ENCODE measurements at regions not wholly inside any gene's neighbourhood (a gene's known extent, or its start where the extent isn't known, plus 50 kb on each side); places are given as distances from the start of the nearest gene placed in this dataset.

DNA sequence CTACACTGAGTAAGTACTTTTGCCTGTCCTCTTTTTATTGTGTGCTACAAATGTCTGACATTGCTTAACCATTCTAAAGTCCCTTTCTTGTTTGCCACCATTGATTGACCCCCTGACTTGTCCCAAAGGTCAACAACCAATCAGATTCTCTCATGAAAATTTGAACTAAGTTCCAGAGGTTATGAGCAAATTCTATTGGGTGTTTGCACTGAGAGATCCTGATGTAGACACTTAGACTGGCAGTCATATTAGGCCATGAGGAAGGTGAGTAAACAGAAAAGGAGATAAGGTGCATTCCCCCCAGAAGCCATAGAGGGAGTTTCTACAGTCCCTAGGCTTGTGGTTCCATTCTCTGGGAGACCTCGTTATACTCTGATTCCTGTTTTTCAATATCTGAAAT, 101.3 kb upstream of the E2F8 start:
- TF ChIP-seq CTCF (conservative IDR thresholded peaks at IDR 0.05; ENCODE audit: low read depth, low read length) (no peak), SMC3 (IDR thresholded peaks at IDR 0.05; ENCODE audit: low read depth, low read length) (no peak), POLR2A (IDR thresholded peaks at IDR 0.05; ENCODE audit: low read depth, low read length) (no peak), RCOR1 (IDR thresholded peaks at IDR 0.05; ENCODE audit: insufficient replicate concordance, low read length) (no peak), CHD1 (IDR thresholded peaks at IDR 0.05; ENCODE audit: low read depth, low read length) (no peak), FOS (IDR thresholded peaks at IDR 0.05; ENCODE audit: low read depth, low read length) (no peak), ELK1 (IDR thresholded peaks at IDR 0.05; ENCODE audit: borderline replicate concordance, low read depth, low read length) (no peak), BHLHE40 (IDR thresholded peaks at IDR 0.05; ENCODE audit: low read depth, low read length) (no peak), RAD21 (IDR thresholded peaks at IDR 0.05; ENCODE audit: low read length) (no peak)
- TF ChIP-seq, protein P1, sequence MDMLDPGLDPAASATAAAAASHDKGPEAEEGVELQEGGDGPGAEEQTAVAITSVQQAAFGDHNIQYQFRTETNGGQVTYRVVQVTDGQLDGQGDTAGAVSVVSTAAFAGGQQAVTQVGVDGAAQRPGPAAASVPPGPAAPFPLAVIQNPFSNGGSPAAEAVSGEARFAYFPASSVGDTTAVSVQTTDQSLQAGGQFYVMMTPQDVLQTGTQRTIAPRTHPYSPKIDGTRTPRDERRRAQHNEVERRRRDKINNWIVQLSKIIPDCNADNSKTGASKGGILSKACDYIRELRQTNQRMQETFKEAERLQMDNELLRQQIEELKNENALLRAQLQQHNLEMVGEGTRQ (IDR thresholded peaks at IDR 0.05; ENCODE audit: low read depth, low read length): no peak
